Esophagus muscularis mucosa (tissue), 4 donors: ENCODE measurements at regions not wholly inside any gene's neighbourhood (a gene's known extent, or its start where the extent isn't known, plus 50 kb on each side); places are given as distances from the start of the nearest gene placed in this dataset.

Experiments used
- DNase-seq: peaks from one replicate; pipeline ENCODE4 v3.0.0-alpha.2; 2017; ENCODE audit errors: extremely low spot score
- H3K27ac ChIP-seq, 4 donors: fragments of 200-600 bp; sonication (generic); replicated peaks in 1 of 4; 1 replicate in 3 of 4; 2 replicates in 1 of 4; pipeline ENCODE4 v1.5.1; 2016 to 2019; ENCODE audit warnings: mild to moderate bottlenecking in 1 of 4
- H3K27me3 ChIP-seq, 4 donors: fragments of 200-600 bp; sonication (generic); one replicate each; pipeline versions ENCODE4 v1.5.1 to v1.6.0; 2016 to 2019
- H3K36me3 ChIP-seq, 4 donors: fragments of 200-600 bp; sonication (generic); one replicate each; pipeline ENCODE4 v1.5.1; 2016 to 2019
- H3K4me1 ChIP-seq, 4 donors: fragments of 200-600 bp; sonication (generic); one replicate each; pipeline ENCODE4 v1.5.1; 2016 to 2019
- H3K4me3 ChIP-seq, 4 donors: fragments of 200-600 bp; sonication (generic); 1 replicate in 2 of 4; 2 replicates in 2 of 4; pipeline ENCODE4 v1.5.1; 2016 to 2019; ENCODE audit warnings: mild to moderate bottlenecking in 4 of 4, moderate library complexity in 1 of 4
- H3K9me3 ChIP-seq, 4 donors: fragments of 200-600 bp; sonication (generic); 1 replicate in 3 of 4; 2 replicates in 1 of 4; pipeline ENCODE4 v1.5.1; 2016 to 2019
- EP300 ChIP-seq: sonication (generic); formaldehyde crosslinking; IDR thresholded peaks from one replicate; pipeline ENCODE4 v1.6.1; 2017; ENCODE audit warnings: antibody characterized with exemption
- POLR2A ChIP-seq: fragments of 450-650 bp; IDR thresholded peaks from one replicate; pipeline ENCODE4 v1.6.1; 2017; ENCODE audit warnings: antibody characterized with exemption, moderate library complexity, mild to moderate bottlenecking, low read depth
- POLR2AphosphoS5 ChIP-seq, 2 donors: sonication (generic); formaldehyde crosslinking; IDR thresholded peaks; one replicate each; pipeline ENCODE4 v1.6.1; 2017; ENCODE audit warnings: antibody characterized with exemption in 2 of 2
- WGBS: methylation state at CpG from one replicate; pipeline ENCODE4 v1.1.5; 2018; 5-methylcytosine and 5-hydroxymethylcytosine counted together
- intact Hi-C: fragments of 100-400 bp; cut with DNase I; formaldehyde crosslinking; loops from one replicate; pipeline ENCODE4 v1.15.1; 2023
- small RNA-seq, 3 donors: library from RNA; depleted of rRNA; stranded (forward); fragments of <200 nt; gene quantifications; one replicate each; pipeline ENCODE3, GENCODE V24; 2016
- TF ChIP-seq, protein P1 (sequence below), 3 experiments: fragments of 200-600 bp in 2 of 3; fragments of 450-650 bp in 1 of 3; sonication (generic) in 2 of 3; IDR thresholded peaks; one replicate each; pipeline ENCODE4 v1.5.1; 2017 to 2019; ENCODE audit warnings: antibody characterized with exemption in 3 of 3, mild to moderate bottlenecking in 2 of 3, moderate library complexity in 1 of 3

DNA sequence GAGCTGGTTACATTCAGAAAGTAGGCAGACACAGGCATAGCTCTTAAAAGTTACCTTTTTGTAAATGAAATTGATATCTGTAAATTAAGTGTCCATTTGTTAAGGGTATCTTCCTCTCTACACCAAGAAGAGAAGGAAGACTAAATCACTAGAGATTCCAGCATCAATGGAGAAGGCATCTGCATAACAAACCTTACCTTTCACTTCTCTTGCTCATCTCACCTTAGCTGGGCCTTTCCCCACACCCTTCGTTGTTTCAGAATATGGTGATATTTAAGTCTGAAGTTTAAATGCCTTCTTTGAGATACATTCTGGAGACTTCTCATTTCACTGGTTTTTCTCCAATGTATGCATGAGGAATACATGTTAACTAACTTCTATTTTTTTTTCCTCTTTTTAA lies 54.5 kb upstream of the TGFBR2 start:
- DNase-seq: no peak
- no peak for TF ChIP-seq POLR2A
- TF ChIP-seq, protein P1, sequence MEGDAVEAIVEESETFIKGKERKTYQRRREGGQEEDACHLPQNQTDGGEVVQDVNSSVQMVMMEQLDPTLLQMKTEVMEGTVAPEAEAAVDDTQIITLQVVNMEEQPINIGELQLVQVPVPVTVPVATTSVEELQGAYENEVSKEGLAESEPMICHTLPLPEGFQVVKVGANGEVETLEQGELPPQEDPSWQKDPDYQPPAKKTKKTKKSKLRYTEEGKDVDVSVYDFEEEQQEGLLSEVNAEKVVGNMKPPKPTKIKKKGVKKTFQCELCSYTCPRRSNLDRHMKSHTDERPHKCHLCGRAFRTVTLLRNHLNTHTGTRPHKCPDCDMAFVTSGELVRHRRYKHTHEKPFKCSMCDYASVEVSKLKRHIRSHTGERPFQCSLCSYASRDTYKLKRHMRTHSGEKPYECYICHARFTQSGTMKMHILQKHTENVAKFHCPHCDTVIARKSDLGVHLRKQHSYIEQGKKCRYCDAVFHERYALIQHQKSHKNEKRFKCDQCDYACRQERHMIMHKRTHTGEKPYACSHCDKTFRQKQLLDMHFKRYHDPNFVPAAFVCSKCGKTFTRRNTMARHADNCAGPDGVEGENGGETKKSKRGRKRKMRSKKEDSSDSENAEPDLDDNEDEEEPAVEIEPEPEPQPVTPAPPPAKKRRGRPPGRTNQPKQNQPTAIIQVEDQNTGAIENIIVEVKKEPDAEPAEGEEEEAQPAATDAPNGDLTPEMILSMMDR (IDR thresholded peaks at IDR 0.05): no peak
- WGBS: 97% methylated on average over 1 of the region's 1 CpG
- Histone ChIP-seq H3K4me3 (no peak overlapping the region), H3K27ac (no peak overlapping the region), H3K9me3 (no peaks in the 10 kb centered on the region), H3K27me3 (no peaks in the 10 kb centered on the region), H3K36me3 (no peaks in the 10 kb centered on the region), H3K4me1 (peaks cover 0 to 4% (median 2%) of the 10 kb centered on the region in 4 donors)
- intact Hi-C loops: no loop called here

- H3K27ac ChIP-seq: no peak overlapping the region
- H3K9me3 ChIP-seq: no peaks in the 10 kb centered on the region
- peaks cover 0 to 4% (median 2%) of the 10 kb centered on the region in 4 donors for H3K4me1 ChIP-seq
- TF ChIP-seq, protein P1 (IDR thresholded peaks at IDR 0.05): no peak
- no peak for TF ChIP-seq EP300
- H3K27me3 ChIP-seq: no peaks in the 10 kb centered on the region
- no peak overlapping the region for H3K4me3 ChIP-seq
- WGBS: 90% methylated on average over 4 of the region's 4 CpGs
- no peaks in the 10 kb centered on the region for H3K36me3 ChIP-seq
- intact Hi-C loops: no loop called here
- no peak for DNase-seq
Observed at GRCh38 chr3:30553641-30554316, 52.6 kb upstream of the TGFBR2 start.

DNA sequence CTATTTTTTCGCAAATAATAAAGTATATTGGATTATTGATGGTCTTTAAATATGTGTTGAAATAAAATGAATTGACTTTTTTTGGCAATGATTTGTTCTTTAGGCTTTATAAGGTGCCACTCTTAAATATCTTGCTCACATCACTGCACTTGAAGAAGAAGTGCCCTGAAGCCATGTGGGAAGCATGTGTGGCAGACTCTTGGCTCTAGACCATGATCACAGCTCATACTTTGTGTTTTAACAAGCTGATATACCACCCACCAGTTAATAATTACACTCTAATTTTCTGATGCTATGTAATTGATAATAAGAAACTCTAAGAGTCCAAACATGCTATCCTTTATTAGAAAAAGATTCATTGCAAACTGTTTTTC lies 52.1 kb upstream of the TGFBR2 start:
- H3K4me3 ChIP-seq: no peak overlapping the region
- DNase-seq: no peak
- H3K27me3 ChIP-seq: no peaks in the 10 kb centered on the region
- H3K36me3 ChIP-seq: no peaks in the 10 kb centered on the region
- intact Hi-C loops: no loop called here
- H3K4me1 ChIP-seq: peaks cover 0 to 3% (median 0%) of the 10 kb centered on the region in 4 donors
- H3K27ac ChIP-seq: no peak overlapping the region
- TF ChIP-seq EP300: no peak
- no peak for TF ChIP-seq POLR2AphosphoS5 (IDR thresholded peaks at IDR 0.05)
- no peak for TF ChIP-seq POLR2A
- TF ChIP-seq, protein P1 (IDR thresholded peaks at IDR 0.05): no peak
- H3K9me3 ChIP-seq: no peaks in the 10 kb centered on the region
- WGBS: 100% methylated on average over 1 of the region's 1 CpG

GRCh38 chr3:30555968-30556367 lies 50.4 kb upstream of the TGFBR2 start:
- TF ChIP-seq, protein P1 (IDR thresholded peaks at IDR 0.05): no peak
- no peak for TF ChIP-seq EP300
- TF ChIP-seq POLR2A: no peak
- TF ChIP-seq POLR2AphosphoS5 (IDR thresholded peaks at IDR 0.05): no peak
- H3K4me3 ChIP-seq: no peak overlapping the region
- H3K36me3 ChIP-seq: no peaks in the 10 kb centered on the region
- DNase-seq: no peak
- intact Hi-C loops: no loop called here
- no peaks in the 10 kb centered on the region for H3K27me3 ChIP-seq
- no peak overlapping the region for H3K27ac ChIP-seq
- WGBS: 97% methylated on average over 2 of the region's 2 CpGs
- H3K9me3 ChIP-seq: no peaks in the 10 kb centered on the region
- H3K4me1 ChIP-seq: no peaks in the 10 kb centered on the region

Small RNA genes in the stretch of these regions (small RNA-seq; reads per million reads assigned to genes)
- gene RF01848: 0 reads per million in 3 donors
